Fibroblast of upper back skin (primary cell): ENCODE measurements at regions not wholly inside any gene's neighbourhood (a gene's known extent, or its start where the extent isn't known, plus 50 kb on each side); places are given as distances from the start of the nearest gene placed in this dataset.
"Not testable (repeated sequence)": the region's sequence is repeated elsewhere in the genome, so short reads cannot be mapped to it uniquely, and the experiment has no call there.

Source experiments
- DNase-seq: peaks from one replicate; pipeline ENCODE4 v3.0.0-alpha.2; 2013

- DNase-seq, result peak; percentile 83
These were observed 232.7 kb upstream of the SGK1 start for GRCh38 chr6:134550604-134551003.

GRCh38 chr6:134549854-134550253 lies 231.9 kb upstream of the SGK1 start:
- DNase-seq, result no peak

- no peak for DNase-seq
These were observed 229.2 kb upstream of the SGK1 start for GRCh38 chr6:134546962-134547645.

GRCh38 chr6:134544737-134545136 lies 226.8 kb upstream of the SGK1 start:
- no peak for DNase-seq

- no peak for DNase-seq
These were observed 225.2 kb upstream of the SGK1 start for GRCh38 chr6:134543128-134543527.

GRCh38 chr6:134541001-134541400 lies 223.1 kb upstream of the SGK1 start:
- DNase-seq, result no peak

GRCh38 chr6:134539865-134540323 lies 222.0 kb upstream of the SGK1 start:
- DNase-seq, result peak; percentile 28

- DNase-seq, result not testable (repeated sequence)
These were observed 219.9 kb upstream of the SGK1 start for GRCh38 chr6:134537765-134538164.

GRCh38 chr6:134537146-134537555 lies 219.2 kb upstream of the SGK1 start:
- DNase-seq, result peak; percentile 95

- peak; percentile 60 for DNase-seq
These were observed 217.9 kb upstream of the SGK1 start for GRCh38 chr6:134535831-134536230.

- peak; percentile 54 for DNase-seq
These were observed 216.8 kb upstream of the SGK1 start for GRCh38 chr6:134534708-134535149.

GRCh38 chr6:134533991-134534390 lies 216.1 kb upstream of the SGK1 start:
- DNase-seq, result no peak

GRCh38 chr6:134532694-134533624 lies 215.0 kb upstream of the SGK1 start:
- DNase-seq, result no peak

- no peak for DNase-seq
These were observed 213.7 kb upstream of the SGK1 start for GRCh38 chr6:134531611-134532010.

- DNase-seq, result no peak
These were observed 213.3 kb upstream of the SGK1 start for GRCh38 chr6:134531188-134531551.

- DNase-seq, result peak; percentile 85
These were observed 212.0 kb upstream of the SGK1 start for GRCh38 chr6:134529921-134530320.

GRCh38 chr6:134529305-134529704 lies 211.4 kb upstream of the SGK1 start:
- no peak for DNase-seq

GRCh38 chr6:134527108-134527787 lies 209.3 kb upstream of the SGK1 start:
- DNase-seq, result no peak

- no peak for DNase-seq
These were observed 207.4 kb upstream of the SGK1 start for GRCh38 chr6:134525190-134525868.

- no peak for DNase-seq
These were observed 206.2 kb upstream of the SGK1 start for GRCh38 chr6:134523903-134524650.

- no peak for DNase-seq
These were observed 205.1 kb upstream of the SGK1 start for GRCh38 chr6:134523051-134523450.

GRCh38 chr6:134521116-134521501 lies 203.2 kb upstream of the SGK1 start:
- no peak for DNase-seq
